GM12878 (cell line): ENCODE measurements at regions not wholly inside any gene's neighbourhood (a gene's known extent, or its start where the extent isn't known, plus 50 kb on each side); places are given as distances from the start of the nearest gene placed in this dataset.

ENCODE experiments used
- ATAC-seq: fragments of 200-7000 bp; cut with Tn5 transposase; 3 replicates; pipeline ENCODE4 v1.9.1; 2020; ENCODE audit warnings: mild to moderate bottlenecking, moderate library complexity
- BruUV-seq: library from RNA; stranded (reverse); fragments of 400-500 nt; replicated peaks from 2 replicates; lab custom pipeline; 2021; lab: Mats Ljungman, UMichigan
- CTCF ChIA-PET: fragments of 300-600 bp; sonication (Branson Sonifier 250); formaldehyde crosslinking; extraction: SDS; loops from one replicate; lab custom pipeline; 2021; ENCODE audit warnings: inconsistent platforms; lab: Yijun Ruan, JAX
- POLR2A ChIA-PET: fragments of 350-600 bp; formaldehyde crosslinking; extraction: SDS; loops from one replicate; lab custom pipeline; 2021; ENCODE audit warnings: inconsistent platforms; lab: Charles Lee
- RAD21 ChIA-PET: fragments of 300-600 bp; sonication (Branson Sonifier 250); formaldehyde crosslinking; loops from one replicate; lab custom pipeline; 2023; ENCODE audit warnings: antibody characterized with exemption; ENCODE audit not compliant: unreplicated experiment; lab: Charles Lee
- SMC1A ChIA-PET: fragments of 300-600 bp; sonication (Branson Sonifier 250); formaldehyde crosslinking; loops from one replicate; lab custom pipeline; 2023; ENCODE audit not compliant: unreplicated experiment, uncharacterized antibody; lab: Charles Lee
- DNase-seq: peaks from one replicate; pipeline ENCODE4 v3.0.0-alpha.2; 2011; ENCODE audit warnings: low read depth, low spot score
- FAIRE-seq: peaks from 3 replicates; lab custom pipeline; 2011; peaks lifted over from hg19 to GRCh38; lab: Jason Lieb, UNC
- H2AFZ ChIP-seq: 2 replicates; pipeline ENCODE4 v1.6.0; 2011; ENCODE audit warnings: low read depth, low read length, control low read depth; ENCODE audit not compliant: control insufficient read depth
- H3K27ac ChIP-seq: 2 replicates; pipeline ENCODE4 v1.5.1; 2011; ENCODE audit warnings: control low read depth; ENCODE audit not compliant: control insufficient read depth, insufficient read depth
- H3K27me3 ChIP-seq, 2 experiments: replicated peaks in 1 of 2; 2 replicates each; pipeline versions ENCODE4 v1.6.0 to v1.6.1; 2011; ENCODE audit warnings: low read length in 1 of 2; ENCODE audit not compliant: control insufficient read depth in 2 of 2, insufficient read depth in 2 of 2
- H3K36me3 ChIP-seq, 2 experiments: 2 replicates each; pipeline ENCODE4 v1.5.1; 2011; ENCODE audit warnings: low read length in 1 of 2; ENCODE audit not compliant: control insufficient read depth in 2 of 2, insufficient read depth in 2 of 2
- H3K4me1 ChIP-seq: 2 replicates; pipeline ENCODE4 v1.6.1; 2011; ENCODE audit warnings: mild to moderate bottlenecking, low read length, moderate library complexity, mixed read lengths; ENCODE audit not compliant: control insufficient read depth, insufficient read depth
- H3K4me2 ChIP-seq: 2 replicates; pipeline ENCODE4 v1.6.0; 2011; ENCODE audit warnings: control low read depth; ENCODE audit not compliant: control insufficient read depth, insufficient read depth
- H3K4me3 ChIP-seq: fragments of 200-600 bp; sonication (generic); 2 replicates; pipeline ENCODE4 v1.5.1; 2016
- H3K79me2 ChIP-seq: 2 replicates; pipeline ENCODE4 v1.6.0; 2011; ENCODE audit warnings: low read length; ENCODE audit not compliant: control insufficient read depth, insufficient read depth
- H3K9ac ChIP-seq: 2 replicates; pipeline ENCODE4 v1.8.0; 2011; ENCODE audit warnings: low read length, control low read depth, mixed read lengths; ENCODE audit not compliant: control insufficient read depth, insufficient read depth
- H3K9me3 ChIP-seq: replicated peaks from 3 replicates; pipeline ENCODE4 v1.5.1; 2011; ENCODE audit warnings: mild to moderate bottlenecking, low read length; ENCODE audit not compliant: control insufficient read depth, insufficient read depth
- H4K20me1 ChIP-seq: 2 replicates; pipeline ENCODE4 v1.6.0; 2011; ENCODE audit not compliant: control insufficient read depth, insufficient read depth
- ATF7 ChIP-seq: fragments of 450-650 bp; IDR thresholded peaks from 2 replicates; pipeline ENCODE4 v1.6.1; 2016; ENCODE audit warnings: low read depth, mild to moderate bottlenecking
- BACH1 ChIP-seq: fragments of 450-650 bp; IDR thresholded peaks from 2 replicates; pipeline ENCODE4 v1.6.1; 2017; ENCODE audit warnings: mild to moderate bottlenecking, borderline replicate concordance
- BRCA1 ChIP-seq: IDR thresholded peaks from 2 replicates; pipeline ENCODE4 v1.6.1; 2011; ENCODE audit warnings: low read depth, low read length, improper control_type of control experiment
- CHD2 ChIP-seq: IDR thresholded peaks from 2 replicates; pipeline ENCODE4 v1.6.1; 2011; ENCODE audit warnings: low read depth, low read length, improper control_type of control experiment, borderline replicate concordance
- FOS ChIP-seq: IDR thresholded peaks from 3 replicates; pipeline ENCODE4 v1.6.1; 2011; ENCODE audit warnings: borderline replicate concordance; ENCODE audit not compliant: insufficient read length; ENCODE audit errors: extremely low read depth
- IRF4 ChIP-seq: IDR thresholded peaks from 2 replicates; pipeline ENCODE4 v1.6.1; 2011; ENCODE audit warnings: low read depth, low read length
- RB1 ChIP-seq: fragments of 450-650 bp; formaldehyde crosslinking; IDR thresholded peaks from 2 replicates; pipeline ENCODE4 v1.6.1; 2017; ENCODE audit warnings: mild to moderate bottlenecking, borderline replicate concordance
- RFX5 ChIP-seq: IDR thresholded peaks from 2 replicates; pipeline ENCODE4 v1.6.1; 2011; ENCODE audit warnings: low read depth, low read length, improper control_type of control experiment
- SP1 ChIP-seq: IDR thresholded peaks from one replicate; pipeline ENCODE4 v1.6.1; 2011; ENCODE audit warnings: low read depth, low read length
- SRF ChIP-seq, 2 experiments: IDR thresholded peaks; 2 replicates each; pipeline ENCODE4 v1.6.1; 2011; ENCODE audit warnings: low read depth in 2 of 2, low read length in 2 of 2, mild to moderate bottlenecking in 1 of 2, moderate library complexity in 1 of 2
- ZNF384 ChIP-seq: IDR thresholded peaks from 2 replicates; pipeline ENCODE4 v1.6.1; 2012; ENCODE audit warnings: low read depth, mild to moderate bottlenecking, low read length, improper control_type of control experiment, borderline replicate concordance
- WGBS: methylation state at CpG from one replicate; pipeline ENCODE4 v1.1.6; 2016; ENCODE audit warnings: low lambda C conversion rate; ENCODE audit not compliant: insufficient replicate concordance, insufficient coverage; ENCODE audit errors: missing lambda C conversion rate; 5-methylcytosine and 5-hydroxymethylcytosine counted together
- in situ Hi-C: fragments of 300-500 bp; cut with MboI; formaldehyde crosslinking; loops from 9 replicates; pipeline ENCODE4 v1.14.3; 2018; ENCODE audit warnings: mixed read lengths
- intact Hi-C: fragments of 100-400 bp; cut with micrococcal nuclease; formaldehyde crosslinking; loops from one replicate; pipeline ENCODE4 v1.14.2; 2022; ENCODE audit not compliant: unreplicated experiment
- TF ChIP-seq, protein P1 (sequence below): IDR thresholded peaks from 2 replicates; pipeline ENCODE4 v1.6.1; 2012; ENCODE audit warnings: low read depth, low read length, improper control_type of control experiment
- TF ChIP-seq, protein P2 (sequence below): IDR thresholded peaks from 2 replicates; pipeline ENCODE4 v1.6.1; 2011; ENCODE audit warnings: low read depth, mild to moderate bottlenecking, low read length, moderate library complexity, borderline replicate concordance; ENCODE audit errors: extremely low read depth
- TF ChIP-seq, protein P3 (sequence below): IDR thresholded peaks from 2 replicates; pipeline ENCODE4 v1.6.1; 2011; ENCODE audit warnings: borderline replicate concordance, low read depth, mild to moderate bottlenecking, moderate library complexity, mixed read lengths, low read length; ENCODE audit not compliant: insufficient read depth; ENCODE audit errors: extremely low read length
- TF ChIP-seq, protein P4 (sequence below): fragments of 450-650 bp; IDR thresholded peaks from 2 replicates; pipeline ENCODE4 v1.6.1; 2016; ENCODE audit warnings: mild to moderate bottlenecking
- TF ChIP-seq, protein P5 (sequence below): fragments of 150-350 bp; IDR thresholded peaks from 2 replicates; pipeline ENCODE4 v1.6.1; 2016; ENCODE audit warnings: low read depth, low read length

DNA sequence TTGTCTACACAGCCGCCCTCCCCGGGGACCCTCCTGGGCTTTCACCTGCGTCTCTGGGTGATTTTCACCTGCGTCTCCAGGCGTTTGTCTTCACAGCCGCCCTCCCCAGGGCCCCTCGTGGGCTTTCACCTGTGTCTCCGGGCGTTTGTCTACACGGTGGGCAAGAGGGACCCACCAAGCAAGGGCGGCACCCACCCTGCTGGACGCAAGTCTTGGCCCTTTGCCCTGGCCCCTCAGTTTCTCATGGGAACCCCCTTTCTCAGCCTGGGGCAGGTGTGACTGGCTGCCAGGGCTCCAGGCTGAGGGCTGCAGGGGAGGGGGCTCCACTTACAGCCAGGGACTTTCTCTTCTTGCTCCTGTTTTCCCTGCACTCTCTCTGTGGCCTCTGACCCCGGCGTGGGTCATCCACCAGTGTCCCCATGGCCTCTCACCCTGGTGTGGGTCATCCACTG, 68.6 kb upstream of the GALNT9 start (continued):
- no peak for TF ChIP-seq CHD2

DNA sequence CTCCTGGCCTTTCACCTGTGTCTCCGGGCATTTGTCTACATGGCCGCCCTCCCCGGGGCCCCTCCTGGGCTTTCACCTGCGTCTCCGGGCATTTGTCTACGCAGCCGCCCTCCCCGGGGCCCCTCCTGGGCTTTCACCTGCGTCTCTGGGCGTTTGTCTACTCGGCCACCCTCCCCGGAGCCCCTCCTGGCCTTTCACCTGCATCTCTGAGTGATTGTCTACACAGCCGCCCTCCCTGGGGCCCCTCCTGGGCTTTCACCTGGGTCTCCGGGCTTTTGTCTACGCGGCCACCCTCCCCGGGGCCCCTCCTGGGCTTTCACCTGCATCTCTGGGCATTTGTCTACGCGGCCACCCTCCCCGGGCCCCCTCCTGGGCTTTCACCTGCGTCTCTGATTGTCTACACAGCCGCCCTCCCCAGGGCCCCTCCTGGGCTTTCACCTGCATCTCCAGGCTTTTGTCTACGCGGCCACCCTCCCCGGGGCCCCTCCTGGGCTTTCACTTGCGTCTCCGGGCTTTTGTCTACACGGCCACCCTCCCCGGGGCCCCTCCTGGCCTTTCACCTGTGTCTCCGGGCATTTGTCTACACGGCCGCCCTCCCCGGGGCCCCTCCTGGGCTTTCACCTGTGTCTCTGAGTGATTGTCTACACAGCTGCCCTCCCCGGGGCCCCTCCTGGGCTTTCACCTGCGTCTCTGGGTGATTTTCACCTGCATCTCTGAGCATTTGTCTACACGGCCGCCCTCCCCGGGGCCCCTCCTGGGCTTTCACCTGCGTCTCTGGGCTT, 68.0 kb upstream of the GALNT9 start:
- Histone ChIP-seq H3K36me3 (no peaks in the 10 kb centered on the region), H3K27me3 (no peaks in the 10 kb centered on the region), H2AFZ (no peak overlapping the region), H3K9me3 (no peaks in the 10 kb centered on the region), H3K4me2 (no peak overlapping the region), H3K9ac (no peak overlapping the region), H3K27ac (no peak overlapping the region), H4K20me1 (no peaks in the 10 kb centered on the region), H3K4me3 (no peak overlapping the region), H3K4me1 (no peaks in the 10 kb centered on the region), H3K79me2 (no peaks in the 10 kb centered on the region)
- ChIA-PET SMC1A (no interaction called here), CTCF (no interaction called here), POLR2A (no interaction called here), RAD21 (no interaction called here)
- TF ChIP-seq ATF7, result no peak
- TF ChIP-seq, protein P1, sequence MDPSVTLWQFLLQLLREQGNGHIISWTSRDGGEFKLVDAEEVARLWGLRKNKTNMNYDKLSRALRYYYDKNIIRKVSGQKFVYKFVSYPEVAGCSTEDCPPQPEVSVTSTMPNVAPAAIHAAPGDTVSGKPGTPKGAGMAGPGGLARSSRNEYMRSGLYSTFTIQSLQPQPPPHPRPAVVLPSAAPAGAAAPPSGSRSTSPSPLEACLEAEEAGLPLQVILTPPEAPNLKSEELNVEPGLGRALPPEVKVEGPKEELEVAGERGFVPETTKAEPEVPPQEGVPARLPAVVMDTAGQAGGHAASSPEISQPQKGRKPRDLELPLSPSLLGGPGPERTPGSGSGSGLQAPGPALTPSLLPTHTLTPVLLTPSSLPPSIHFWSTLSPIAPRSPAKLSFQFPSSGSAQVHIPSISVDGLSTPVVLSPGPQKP, result no peak
- no peak for TF ChIP-seq SP1
- TF ChIP-seq RB1, result no peak
- no peak for TF ChIP-seq RFX5
- TF ChIP-seq FOS, result no peak
- TF ChIP-seq ZNF384, result no peak
- TF ChIP-seq BACH1, result no peak
- TF ChIP-seq, protein P2, sequence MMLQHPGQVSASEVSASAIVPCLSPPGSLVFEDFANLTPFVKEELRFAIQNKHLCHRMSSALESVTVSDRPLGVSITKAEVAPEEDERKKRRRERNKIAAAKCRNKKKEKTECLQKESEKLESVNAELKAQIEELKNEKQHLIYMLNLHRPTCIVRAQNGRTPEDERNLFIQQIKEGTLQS, result no peak
- TF ChIP-seq, protein P3, sequence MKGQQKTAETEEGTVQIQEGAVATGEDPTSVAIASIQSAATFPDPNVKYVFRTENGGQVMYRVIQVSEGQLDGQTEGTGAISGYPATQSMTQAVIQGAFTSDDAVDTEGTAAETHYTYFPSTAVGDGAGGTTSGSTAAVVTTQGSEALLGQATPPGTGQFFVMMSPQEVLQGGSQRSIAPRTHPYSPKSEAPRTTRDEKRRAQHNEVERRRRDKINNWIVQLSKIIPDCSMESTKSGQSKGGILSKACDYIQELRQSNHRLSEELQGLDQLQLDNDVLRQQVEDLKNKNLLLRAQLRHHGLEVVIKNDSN, result no peak
- no peak for TF ChIP-seq BRCA1
- TF ChIP-seq, protein P4, sequence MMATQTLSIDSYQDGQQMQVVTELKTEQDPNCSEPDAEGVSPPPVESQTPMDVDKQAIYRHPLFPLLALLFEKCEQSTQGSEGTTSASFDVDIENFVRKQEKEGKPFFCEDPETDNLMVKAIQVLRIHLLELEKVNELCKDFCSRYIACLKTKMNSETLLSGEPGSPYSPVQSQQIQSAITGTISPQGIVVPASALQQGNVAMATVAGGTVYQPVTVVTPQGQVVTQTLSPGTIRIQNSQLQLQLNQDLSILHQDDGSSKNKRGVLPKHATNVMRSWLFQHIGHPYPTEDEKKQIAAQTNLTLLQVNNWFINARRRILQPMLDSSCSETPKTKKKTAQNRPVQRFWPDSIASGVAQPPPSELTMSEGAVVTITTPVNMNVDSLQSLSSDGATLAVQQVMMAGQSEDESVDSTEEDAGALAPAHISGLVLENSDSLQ, result no peak
- no peak for TF ChIP-seq SRF (IDR thresholded peaks at IDR 0.05; ENCODE audit: low read depth in 2 of 2, low read length in 2 of 2)
- TF ChIP-seq, protein P5, sequence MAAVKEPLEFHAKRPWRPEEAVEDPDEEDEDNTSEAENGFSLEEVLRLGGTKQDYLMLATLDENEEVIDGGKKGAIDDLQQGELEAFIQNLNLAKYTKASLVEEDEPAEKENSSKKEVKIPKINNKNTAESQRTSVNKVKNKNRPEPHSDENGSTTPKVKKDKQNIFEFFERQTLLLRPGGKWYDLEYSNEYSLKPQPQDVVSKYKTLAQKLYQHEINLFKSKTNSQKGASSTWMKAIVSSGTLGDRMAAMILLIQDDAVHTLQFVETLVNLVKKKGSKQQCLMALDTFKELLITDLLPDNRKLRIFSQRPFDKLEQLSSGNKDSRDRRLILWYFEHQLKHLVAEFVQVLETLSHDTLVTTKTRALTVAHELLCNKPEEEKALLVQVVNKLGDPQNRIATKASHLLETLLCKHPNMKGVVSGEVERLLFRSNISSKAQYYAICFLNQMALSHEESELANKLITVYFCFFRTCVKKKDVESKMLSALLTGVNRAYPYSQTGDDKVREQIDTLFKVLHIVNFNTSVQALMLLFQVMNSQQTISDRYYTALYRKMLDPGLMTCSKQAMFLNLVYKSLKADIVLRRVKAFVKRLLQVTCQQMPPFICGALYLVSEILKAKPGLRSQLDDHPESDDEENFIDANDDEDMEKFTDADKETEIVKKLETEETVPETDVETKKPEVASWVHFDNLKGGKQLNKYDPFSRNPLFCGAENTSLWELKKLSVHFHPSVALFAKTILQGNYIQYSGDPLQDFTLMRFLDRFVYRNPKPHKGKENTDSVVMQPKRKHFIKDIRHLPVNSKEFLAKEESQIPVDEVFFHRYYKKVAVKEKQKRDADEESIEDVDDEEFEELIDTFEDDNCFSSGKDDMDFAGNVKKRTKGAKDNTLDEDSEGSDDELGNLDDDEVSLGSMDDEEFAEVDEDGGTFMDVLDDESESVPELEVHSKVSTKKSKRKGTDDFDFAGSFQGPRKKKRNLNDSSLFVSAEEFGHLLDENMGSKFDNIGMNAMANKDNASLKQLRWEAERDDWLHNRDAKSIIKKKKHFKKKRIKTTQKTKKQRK, result no peak
- no peak for TF ChIP-seq IRF4
- no TSS peak for BruUV-seq
- in situ Hi-C loops, result no loop called here
- intact Hi-C loops, result no loop called here
- 1% methylated on average over 26 of the region's 39 CpGs for WGBS
- FAIRE-seq, result no peak
- ATAC-seq, result no peak
- DNase-seq, result no peak
